ENCODE measurements at regions not wholly inside any gene's neighbourhood (a gene's known extent, or its start where the extent isn't known, plus 50 kb on each side); places are given as distances from the start of the nearest gene placed in this dataset.

- intact Hi-C loops (cut with DNase I): no loop called here
- Histone ChIP-seq H3K4me3 (no peak overlapping the region), H3K27me3 (no peaks in the 10 kb centered on the region), H3K27ac (no peak overlapping the region), H3K9me3 (no peaks in the 10 kb centered on the region), H3K36me3 (no peaks in the 10 kb centered on the region), H3K4me1 (peaks cover 0 to 15% (median 0%) of the 10 kb centered on the region in 3 donors)
- DNase-seq: no peak
- WGBS, 2 donors: 42 to 55% methylated on average over 4 of the region's 4 CpGs
- TF ChIP-seq CTCF (IDR thresholded peaks at IDR 0.05) (no peak), POLR2A (IDR thresholded peaks at IDR 0.05) (no peak)
These were observed 211.3 kb downstream of the CXCL12 start for GRCh38 chr10:44173608-44173894.

- no peaks in the 10 kb centered on the region for H3K36me3 ChIP-seq
- no peak overlapping the region for H3K4me3 ChIP-seq
- TF ChIP-seq CTCF (IDR thresholded peaks at IDR 0.05) (no peak), POLR2A (IDR thresholded peaks at IDR 0.05) (no peak)
- intact Hi-C loops (cut with DNase I): no loop called here
- DNase-seq: no peak
- H3K4me1 ChIP-seq: peaks cover 0 to 15% (median 0%) of the 10 kb centered on the region in 3 donors
- no peaks in the 10 kb centered on the region for H3K9me3 ChIP-seq
- no peaks in the 10 kb centered on the region for H3K27me3 ChIP-seq
- H3K27ac ChIP-seq: no peak overlapping the region
- 30% methylated on average over 2 to 3 of the region's 3 CpGs for WGBS, 2 donors
These were observed 211.9 kb downstream of the CXCL12 start for GRCh38 chr10:44172883-44173607.

- 75 to 90% methylated on average over 4 of the region's 4 CpGs for WGBS, 2 donors
These were observed 213.1 kb downstream of the CXCL12 start for GRCh38 chr10:44171765-44172164.

GRCh38 chr10:44168478-44168877 is 216.4 kb downstream of the CXCL12 start:
- Histone ChIP-seq H3K4me1 (peaks cover 0 to 10% (median 0%) of the 10 kb centered on the region in 3 donors), H3K4me3 (no peak overlapping the region), H3K27ac (no peak overlapping the region), H3K36me3 (no peaks in the 10 kb centered on the region), H3K27me3 (no peaks in the 10 kb centered on the region), H3K9me3 (no peaks in the 10 kb centered on the region)
- WGBS, 2 donors: 45 to 67% methylated on average over 5 of the region's 5 CpGs
- no peak for DNase-seq
- intact Hi-C loops (cut with DNase I): no loop called here
- no peak for TF ChIP-seq POLR2A (IDR thresholded peaks at IDR 0.05)
- TF ChIP-seq CTCF (IDR thresholded peaks at IDR 0.05): no peak

More at GRCh38 chr10:44171765-44172164, 213.1 kb downstream of the CXCL12 start:
- H3K27ac ChIP-seq: no peak overlapping the region
- no peaks in the 10 kb centered on the region for H3K27me3 ChIP-seq
- no peak for DNase-seq
- no peak overlapping the region for H3K4me3 ChIP-seq
- intact Hi-C loops (cut with DNase I): no loop called here
- no peaks in the 10 kb centered on the region for H3K36me3 ChIP-seq
- peaks cover 0 to 15% (median 0%) of the 10 kb centered on the region in 3 donors for H3K4me1 ChIP-seq
- H3K9me3 ChIP-seq: no peaks in the 10 kb centered on the region
- TF ChIP-seq CTCF (IDR thresholded peaks at IDR 0.05) (no peak), POLR2A (IDR thresholded peaks at IDR 0.05) (no peak)

DNA sequence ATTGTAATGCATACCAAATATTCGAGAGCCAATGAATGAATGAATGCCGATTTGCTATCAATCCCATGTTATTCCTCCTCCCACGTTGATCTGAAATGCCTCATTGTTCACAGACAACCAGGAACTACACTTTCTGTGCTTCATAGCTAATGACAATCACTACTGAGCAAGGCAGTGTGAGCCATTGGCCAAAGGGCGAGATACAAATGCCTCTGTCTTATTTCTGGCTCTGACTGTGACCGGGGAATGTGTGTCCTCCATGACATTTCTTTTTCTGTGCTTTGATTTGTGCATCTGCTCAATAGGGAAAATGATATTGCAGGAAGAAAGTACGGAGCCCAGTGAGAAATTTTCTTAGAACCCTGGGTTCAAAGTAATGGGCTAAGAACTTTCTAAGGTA is 217.1 kb downstream of the CXCL12 start:
- DNase-seq: no peak
- Histone ChIP-seq H3K27ac (no peak overlapping the region), H3K4me1 (peaks cover 0 to 3% (median 0%) of the 10 kb centered on the region in 3 donors), H3K27me3 (no peaks in the 10 kb centered on the region), H3K4me3 (no peak overlapping the region), H3K9me3 (no peaks in the 10 kb centered on the region), H3K36me3 (no peaks in the 10 kb centered on the region)
- intact Hi-C loops (cut with DNase I): no loop called here
- TF ChIP-seq CTCF (IDR thresholded peaks at IDR 0.05) (no peak), POLR2A (IDR thresholded peaks at IDR 0.05) (no peak)
- WGBS, 2 donors: 76 to 84% methylated on average over 5 to 6 of the region's 6 CpGs
